D341Med (cell line): ENCODE measurements at regions not wholly inside any gene's neighbourhood (a gene's known extent, or its start where the extent isn't known, plus 50 kb on each side); places are given as distances from the start of the nearest gene placed in this dataset.

Experiments
- DNase-seq: peaks from one replicate; pipeline ENCODE4 v3.0.0; 2012; ENCODE audit warnings: low spot score

DNA sequence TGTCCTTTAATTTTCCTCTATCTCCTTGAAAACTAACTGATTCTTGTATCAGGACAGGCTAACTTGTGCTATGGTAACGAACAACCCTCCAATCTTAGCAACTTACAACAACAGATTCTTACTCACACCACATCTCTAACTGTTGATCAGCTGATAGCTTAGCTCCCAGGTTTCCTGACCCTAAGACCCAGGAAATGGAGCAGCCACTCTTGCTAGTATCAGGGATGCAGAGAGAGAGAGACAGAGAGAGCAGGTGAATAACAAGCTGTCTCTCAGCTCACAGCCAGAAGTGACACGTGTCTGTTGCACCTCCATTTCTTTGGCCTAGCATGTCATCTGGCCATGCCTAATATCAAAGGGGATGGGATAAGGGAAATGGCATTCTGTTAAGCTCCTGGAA, 1289.0 kb upstream of the AUTS2 start:
- no peak for DNase-seq

DNA sequence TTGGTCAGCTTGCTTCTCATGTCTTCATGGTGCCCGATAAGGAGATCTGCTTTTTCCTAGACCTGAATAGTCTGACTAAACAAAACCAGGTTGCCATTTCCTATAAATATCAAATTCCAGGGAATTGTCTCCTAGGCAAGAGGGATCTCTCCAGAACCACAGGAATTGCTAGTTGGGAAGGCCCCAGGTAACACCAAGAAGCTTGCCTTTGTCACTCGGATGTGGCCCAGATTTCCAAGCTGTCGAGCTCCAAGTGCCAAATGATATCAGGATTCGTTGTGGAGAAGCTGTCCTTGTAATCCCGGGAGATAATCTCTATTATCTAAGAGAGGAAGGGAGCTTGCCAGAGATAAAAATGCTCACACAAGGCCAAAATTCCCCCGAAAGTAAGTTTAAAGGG, 1288.5 kb upstream of the AUTS2 start:
- DNase-seq: peak; percentile 44

DNA sequence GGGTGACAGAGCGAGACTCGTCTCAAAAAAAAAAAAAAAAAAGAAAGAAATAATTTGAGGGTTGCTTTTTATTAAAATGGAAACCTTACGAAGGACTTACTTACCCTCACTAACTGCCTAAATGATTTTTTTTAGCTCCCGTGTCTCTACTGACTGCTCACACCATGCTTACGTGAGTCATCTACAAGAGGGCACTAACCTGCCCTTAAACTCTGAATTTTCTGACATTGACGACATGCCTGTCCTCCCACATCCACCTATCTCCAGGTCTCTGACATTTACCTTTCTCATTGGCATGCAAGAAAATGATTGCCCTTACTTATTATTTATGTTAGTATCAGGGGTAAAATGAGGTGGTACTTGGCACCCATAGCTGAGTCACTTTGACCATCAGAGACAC, 1286.3 kb upstream of the AUTS2 start:
- DNase-seq: no peak

DNA sequence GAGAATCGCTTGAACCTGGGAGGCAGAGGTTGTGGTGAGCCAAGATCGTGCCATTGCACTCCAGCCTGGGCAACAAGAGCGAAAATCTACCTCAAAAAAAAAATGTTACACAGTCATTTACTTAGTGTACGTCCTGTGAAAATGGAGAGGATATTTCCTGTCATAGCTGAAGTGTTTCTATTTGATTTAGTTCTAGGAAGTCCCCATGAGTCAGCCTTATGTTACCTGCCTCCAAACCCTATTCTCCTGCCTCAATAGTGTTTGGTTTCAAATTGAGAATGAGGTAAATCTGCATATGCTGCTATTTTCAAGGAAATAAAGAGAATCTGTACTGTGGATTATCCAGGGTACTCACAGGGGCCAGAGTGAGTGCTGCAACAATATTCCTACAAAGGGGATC, 1284.5 kb upstream of the AUTS2 start:
- no peak for DNase-seq

DNA sequence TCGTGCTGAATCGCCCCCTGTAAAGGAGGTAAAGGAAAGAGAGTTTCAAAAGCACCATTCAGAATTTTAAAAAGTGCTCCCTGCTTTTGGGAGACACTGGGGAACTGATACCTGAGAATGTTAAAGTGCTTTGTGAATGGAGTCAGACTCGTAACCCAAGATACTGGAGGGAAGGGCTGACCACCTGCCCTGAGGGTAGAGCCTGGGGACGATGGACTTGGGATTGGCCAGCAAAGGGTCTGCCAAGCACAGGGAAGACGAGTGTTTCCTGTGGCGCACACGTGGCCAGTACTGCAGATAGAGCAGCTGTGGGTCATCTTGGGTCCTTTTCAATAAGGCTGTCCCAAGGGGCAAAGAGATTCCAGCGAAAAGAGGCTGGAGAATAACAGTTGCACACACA, 1284.1 kb upstream of the AUTS2 start:
- no peak for DNase-seq

DNA sequence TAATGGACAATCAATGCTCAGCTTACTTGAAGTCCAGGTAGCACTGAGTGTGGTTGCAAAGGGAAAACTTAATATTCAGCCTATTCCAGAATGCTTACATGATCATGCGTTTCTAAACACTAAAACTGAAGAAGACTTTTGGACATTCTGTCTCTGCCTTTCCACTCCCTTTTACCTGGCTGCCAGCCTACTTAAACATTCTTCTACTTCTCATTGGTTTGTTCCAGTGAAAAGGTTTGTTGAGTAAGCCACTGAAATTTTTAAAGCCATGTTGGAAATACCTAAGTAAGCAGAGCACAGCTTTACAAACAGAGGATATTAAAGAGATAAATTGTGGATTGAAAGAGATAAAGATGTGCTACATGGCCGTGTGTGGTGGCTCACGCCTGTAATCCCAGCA, 1280.8 kb upstream of the AUTS2 start:
- no peak for DNase-seq

DNA sequence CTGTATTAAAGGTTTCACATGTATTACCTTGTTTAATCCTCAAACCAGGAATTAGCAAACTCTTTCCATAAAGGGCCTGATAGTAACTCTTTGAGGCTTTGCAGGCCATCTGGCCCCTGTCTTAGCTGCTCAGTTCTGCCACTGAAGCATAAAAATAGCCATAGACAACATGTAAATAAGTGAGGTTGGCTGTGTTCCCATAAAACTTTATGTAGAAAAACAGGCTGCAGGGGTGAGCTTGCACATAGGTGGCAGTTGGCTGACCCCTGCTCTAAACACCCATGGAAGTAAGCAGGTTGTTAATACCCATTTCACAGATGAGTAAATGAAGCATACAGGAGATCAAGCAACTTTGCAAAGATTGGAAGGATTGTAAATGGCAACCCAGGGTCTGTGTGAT, 1279.2 kb upstream of the AUTS2 start:
- DNase-seq: no peak

DNA sequence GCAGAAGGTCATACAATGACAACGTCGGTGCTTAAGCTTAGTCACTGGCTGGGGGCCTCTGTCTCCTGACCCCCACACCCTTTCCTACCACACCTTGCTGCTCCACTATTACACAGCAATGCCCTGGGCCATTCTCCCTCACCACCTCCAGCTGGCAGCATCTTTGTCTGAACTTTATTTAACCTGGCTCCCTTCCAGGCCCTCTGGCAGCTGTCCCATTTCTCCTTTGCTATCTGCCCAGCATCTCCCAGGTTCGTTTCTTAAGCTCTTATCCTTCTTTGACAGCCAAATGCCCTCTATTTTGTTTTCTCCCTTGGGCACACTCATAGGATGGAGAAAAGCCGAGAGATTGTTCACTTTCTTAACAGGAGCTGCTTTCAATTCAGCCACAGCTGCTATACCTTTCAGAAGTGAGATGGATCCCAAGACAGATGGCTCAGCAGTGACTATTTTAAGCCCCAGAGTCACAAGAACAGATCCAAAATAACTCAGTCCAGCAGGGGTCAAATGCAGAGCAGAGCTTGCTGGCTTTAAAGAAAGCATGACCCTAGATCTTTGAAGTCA, 1277.1 kb upstream of the AUTS2 start:
- peak; percentile 67 for DNase-seq

DNA sequence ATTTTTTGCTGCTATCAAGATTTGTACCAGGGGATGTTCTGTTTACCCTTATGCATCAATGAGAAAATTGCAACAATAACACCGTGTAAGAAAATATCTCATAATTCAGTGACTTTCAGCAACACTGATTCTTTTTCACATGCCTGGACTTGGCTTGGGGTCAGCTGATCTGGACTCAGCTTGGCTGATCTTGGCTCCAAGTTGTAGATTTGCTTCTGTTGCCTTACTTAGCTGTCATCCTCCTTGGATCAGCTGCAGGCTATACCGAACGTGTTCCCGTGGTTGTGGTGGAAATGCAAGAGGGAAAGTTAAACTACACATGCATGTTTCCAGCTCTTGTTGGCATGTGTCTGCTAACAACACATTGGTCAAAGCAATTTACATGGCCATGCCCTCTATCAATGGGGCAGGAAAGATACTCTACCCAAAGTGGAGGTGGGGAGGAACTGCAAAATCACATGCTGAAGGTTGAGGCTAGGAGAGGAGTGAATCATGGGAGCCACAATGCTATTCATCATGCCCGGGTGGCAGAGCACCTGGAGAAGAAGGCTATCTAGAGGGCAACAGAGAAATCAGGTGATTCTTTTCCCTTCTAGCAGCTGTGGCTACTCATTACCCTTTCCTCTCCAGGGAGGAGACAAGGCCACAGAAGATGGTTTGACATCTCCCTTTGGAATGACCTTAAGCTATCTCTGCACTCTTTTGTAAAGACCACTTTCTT, 1276.3 kb upstream of the AUTS2 start:
- no peak for DNase-seq

DNA sequence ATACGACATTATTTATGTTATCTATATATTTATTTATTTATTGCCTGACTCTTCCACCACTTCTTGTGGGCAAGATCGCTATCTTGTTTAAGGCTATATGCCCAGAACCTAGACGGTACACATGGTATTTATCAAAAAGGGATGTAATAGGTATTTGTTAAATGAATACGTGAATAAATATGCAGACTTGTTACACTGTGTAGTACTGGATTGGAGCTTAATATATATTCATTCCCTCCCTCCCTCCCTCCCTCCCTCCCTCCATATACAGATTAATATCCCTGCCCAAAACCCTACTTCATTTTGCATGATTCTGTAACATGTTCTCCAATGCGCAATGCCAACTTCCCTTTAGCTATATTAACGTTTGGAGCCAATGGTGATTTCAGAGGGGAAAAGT, 1273.7 kb upstream of the AUTS2 start:
- DNase-seq: no peak

DNA sequence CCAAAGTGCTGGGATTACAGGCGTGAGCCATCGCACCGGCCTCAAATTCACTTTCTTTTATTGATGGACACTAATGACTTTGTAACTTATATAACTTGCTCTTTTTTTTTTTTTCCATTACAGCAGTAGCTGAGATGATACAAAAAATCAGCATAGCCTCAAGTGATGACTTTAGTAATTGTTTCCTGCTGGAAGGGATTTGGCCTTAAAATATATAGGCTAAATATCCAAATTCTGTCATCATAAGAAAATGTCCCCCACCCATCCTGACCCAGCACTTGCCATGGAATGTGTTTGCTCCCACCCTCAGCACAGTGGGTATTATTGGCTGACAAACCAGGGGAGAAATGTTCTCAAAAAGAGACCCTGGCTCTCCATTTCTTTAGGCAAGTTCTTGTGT, 1264.1 kb upstream of the AUTS2 start:
- no peak for DNase-seq

DNA sequence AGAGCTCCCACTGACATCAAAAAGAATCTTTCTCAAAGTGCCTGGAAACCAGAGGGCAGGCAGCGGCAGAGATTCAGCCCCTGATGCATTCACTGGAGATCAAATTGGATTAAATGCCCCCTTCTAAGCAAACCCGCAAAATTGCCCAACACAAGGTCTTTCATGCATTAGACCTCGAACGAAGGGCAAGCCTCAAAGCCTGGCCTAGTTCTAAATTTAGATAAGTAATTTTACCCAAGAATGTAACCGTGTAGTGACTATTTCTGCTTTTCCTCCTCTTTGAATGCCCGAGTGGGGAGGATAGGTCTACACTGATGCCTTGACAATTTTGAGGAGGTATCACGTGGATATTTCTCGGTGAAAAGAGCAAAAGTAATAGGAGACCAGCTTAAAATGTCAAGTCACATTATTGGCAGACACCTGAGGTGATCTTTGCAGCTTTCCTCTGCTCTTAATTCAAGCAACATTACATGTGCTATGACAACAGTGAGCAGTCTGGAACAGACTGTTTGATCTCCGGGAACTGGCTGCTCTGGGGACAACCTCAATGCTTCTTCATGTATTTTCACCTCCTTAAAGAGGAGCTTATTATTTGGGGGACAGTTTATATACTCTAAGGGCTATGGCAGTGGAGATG, 1263.5 kb upstream of the AUTS2 start:
- DNase-seq: no peak

DNA sequence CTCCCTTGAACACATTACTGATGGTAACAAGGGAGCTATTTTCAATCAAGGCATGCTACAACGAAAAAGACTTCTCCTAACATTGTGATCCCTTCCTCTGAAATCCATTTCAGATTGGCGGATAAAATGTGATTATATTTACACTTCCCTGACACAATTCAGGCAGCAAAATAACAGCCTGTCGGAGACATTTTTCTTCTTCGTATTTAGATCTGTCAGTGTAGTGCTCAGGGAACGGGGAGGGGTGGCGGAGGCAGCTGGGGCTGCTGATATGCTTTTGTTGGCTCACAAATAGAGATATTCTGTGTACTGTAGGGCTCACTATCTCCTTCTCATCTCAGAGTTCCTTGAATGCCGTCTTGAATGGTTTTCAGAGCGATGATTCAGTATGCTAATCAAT, 1261.7 kb upstream of the AUTS2 start:
- no peak for DNase-seq

DNA sequence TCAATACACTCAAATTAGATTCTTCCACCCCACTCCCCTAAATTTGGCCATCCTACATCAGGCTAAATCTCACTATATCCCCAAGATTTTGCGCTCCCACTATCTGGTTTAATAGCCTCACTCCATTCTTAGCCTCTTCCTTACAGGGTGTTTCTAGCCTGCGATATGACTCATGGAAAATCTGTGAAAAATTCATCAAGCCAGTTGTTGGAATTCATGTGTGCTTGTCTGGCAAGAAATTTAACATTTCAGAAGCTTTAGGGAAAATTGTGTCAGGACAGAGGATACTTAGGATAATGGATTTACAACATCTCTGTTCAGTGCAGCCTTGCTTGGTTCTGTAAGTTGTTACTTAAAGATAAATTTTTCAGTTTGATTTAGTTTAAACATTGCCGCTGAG, 1249.9 kb upstream of the AUTS2 start:
- DNase-seq: no peak

DNA sequence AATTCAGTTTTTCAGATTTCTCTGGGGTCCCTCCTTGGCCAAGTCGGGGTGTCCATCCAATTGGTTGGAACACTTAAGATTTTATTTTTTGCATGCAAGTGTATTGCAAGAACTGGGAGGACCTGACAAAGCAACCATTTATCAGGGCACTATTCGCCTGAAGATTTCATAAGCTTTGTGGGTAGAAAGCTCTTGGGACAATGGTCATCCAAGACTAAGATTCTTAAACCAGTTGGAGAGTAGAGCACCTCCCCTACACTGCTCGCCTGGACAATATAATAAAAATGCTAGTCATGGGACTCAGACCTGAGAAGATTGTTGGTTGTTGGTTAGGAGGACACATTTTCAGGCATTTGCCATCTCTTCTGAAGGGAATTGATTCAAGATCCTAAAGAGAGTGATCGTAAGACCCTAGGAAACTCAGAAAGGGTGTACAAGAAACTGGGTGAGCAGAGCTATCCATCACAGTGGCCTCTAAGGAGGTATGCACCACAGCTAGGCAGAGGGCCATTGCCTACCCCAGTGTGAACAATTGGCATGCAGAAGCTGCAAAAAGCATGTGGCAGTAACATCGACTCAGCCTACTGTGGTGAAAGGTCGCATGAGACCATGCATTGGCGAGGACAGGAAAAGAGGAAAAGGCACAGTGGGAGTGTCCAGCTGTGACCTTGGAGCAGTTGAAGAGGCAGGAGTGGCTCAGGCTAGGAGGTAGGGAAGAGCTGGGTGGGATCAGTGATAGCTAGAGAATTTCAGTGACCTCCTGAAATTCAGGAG, 1235.3 kb upstream of the AUTS2 start:
- no peak for DNase-seq

DNA sequence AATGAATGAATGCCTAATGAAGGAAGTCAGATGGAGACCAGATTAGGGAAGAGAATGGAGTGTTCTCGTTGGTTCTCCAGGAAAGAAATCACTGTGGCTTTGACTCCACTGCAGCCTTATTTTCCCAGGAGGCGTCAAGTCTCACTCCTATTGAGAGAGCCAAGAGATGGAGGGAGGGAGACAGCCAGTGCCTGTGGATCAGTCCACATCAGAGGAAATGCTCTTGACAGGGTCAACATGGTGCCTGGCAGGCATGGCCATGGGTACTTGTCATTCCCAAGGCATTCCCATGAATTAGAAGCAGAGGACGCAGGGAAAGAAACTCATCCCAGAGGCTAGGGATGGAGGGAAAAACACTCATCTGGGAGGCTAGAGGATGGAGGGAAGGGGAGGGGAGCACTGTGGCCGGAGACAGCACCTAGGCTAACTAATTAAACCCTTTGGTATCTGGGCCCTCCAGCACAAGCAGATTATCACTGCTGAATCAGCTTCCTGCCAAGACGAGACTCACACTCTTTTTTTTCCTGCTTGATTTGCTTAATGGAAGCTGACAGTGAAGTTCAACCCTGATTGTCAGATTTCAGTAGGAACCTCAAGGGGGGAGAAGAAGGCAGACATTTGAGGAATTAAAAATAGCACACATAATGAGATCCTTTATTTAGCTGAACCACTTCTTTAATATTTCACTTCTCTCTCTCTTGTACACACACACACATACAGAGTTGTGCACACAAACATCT, 1233.2 kb upstream of the AUTS2 start:
- DNase-seq: no peak

DNA sequence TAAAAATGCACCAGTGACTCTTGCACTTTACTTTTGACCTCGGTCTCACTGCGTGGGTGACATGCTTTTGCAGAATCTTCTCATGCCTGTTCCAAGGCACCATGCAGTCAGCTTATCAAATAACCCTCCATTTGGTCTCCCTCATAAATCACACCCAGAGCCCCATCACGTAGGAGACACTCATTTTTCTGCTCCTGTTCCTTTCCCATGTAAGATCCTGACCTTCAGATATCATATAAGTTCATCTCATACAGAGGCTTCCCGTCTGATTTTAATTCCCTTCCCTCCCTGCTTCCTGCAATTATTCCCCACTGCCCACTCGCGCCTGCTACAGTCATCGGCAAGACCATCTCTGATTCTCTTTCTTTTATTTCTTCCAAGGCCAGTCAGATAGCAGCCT, 1226.3 kb upstream of the AUTS2 start:
- DNase-seq: no peak

DNA sequence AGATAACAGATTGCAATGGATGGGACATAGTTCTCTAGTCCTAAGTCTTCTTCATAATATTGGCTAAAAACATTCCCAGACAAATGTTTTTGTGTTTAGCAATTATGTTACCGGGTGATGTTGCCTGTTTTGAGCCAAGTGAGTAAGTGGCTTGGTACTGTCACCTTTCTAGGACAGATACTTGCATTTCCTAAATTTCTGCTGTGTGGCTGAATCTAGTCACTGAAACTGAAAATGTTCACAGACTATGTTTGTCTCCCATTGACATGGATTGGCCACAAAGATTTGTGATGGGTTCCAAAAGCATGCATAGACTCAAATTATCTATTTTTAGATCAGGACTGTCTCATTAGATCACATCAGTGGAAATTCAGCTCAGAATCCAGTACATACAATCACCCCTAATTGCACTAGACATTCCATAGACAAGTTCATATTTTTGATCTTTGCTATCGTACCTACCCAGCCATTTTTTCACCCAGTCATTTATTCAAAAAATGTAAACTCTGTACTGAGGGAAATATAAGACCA, 1222.1 kb upstream of the AUTS2 start:
- DNase-seq: no peak

DNA sequence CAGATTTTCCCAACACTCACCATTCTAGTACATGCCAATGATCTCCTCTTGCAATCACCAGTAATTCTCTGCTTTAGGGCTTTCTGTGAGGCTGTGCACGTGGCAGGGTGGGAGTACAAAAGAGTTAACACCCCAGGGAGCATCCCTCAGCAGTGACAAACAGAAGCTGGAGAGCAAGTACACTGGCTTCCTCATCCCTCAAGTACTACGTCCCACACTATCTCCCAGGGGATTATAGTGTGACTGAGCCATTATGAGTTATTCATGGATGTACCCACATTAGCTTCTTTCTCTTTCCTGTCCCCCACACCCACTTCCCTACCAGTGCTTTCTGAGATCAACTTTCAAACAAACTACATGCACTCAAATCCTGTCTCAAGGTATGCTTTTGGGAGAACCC, 1216.5 kb upstream of the AUTS2 start:
- no peak for DNase-seq

DNA sequence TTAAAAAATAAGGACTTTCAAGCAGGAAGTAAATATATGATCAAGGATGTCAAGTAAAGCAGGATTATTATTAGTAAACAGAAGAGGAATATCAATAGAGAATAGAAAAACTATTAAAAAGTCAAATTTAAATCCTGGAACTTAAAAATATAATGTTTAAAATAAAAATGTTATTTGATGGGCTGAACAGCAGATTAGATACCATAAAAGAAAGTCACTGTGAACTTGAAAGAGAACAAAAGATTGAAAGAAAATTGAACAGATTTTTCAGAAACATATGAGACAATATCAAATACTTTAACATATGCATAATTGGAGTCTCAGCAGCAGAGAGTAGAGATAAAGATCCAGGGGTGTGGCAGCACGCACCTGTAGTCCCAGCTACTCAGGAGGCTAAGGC, 1213.7 kb upstream of the AUTS2 start:
- no peak for DNase-seq

DNA sequence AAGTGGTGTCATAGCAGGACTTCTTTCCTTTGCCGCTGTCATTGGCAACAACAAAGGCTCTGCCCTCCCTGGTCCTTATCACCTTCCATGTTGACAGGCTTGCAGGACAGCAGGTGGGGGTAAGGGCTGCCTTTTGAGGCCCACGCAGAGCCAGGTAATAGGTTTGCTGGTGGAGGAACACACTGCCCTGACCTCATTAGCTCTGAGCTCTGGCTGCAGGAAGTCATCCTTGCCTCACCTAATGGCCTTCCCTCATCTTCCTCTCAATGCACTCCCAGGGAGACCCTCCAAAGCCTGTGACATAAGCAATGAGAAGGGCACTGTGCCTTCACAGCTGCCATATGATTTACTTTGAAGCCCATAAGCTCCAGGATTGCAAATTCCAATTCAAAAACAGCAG, 1205.2 kb upstream of the AUTS2 start:
- DNase-seq: no peak

DNA sequence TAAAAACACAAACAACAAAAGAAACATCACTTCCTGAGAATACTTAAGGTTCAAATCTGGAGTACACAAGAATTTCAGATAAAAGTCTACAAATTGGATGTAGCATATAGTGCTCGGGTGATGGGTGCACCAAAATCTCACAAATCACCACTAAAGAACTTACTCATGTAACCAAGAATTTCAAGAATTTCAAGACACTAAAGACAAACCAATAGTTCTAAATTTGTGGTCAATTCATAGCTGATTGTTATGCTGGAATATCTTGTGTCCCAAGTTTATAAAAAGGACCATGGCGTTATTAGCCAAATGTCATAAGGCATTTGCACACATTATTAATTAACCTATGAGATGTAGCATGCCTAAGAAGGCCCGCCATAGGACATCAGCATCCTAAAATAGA, 1204.1 kb upstream of the AUTS2 start:
- DNase-seq: no peak
